T1000 (cell line): ENCODE measurements at regions not wholly inside any gene's neighbourhood (a gene's known extent, or its start where the extent isn't known, plus 50 kb on each side); places are given as distances from the start of the nearest gene placed in this dataset.
"Not testable (repeated sequence)": the region's sequence is repeated elsewhere in the genome, so short reads cannot be mapped to it uniquely, and the experiment has no call there.

Source experiments
- DNase-seq: peaks from one replicate; lab custom pipeline; 2025; ENCODE audit warnings: mixed read lengths; lab: John Stamatoyannopoulos, UW

GRCh38 chr3:18734309-18734708, 309.2 kb upstream of the SATB1 start:
- no peak for DNase-seq

- DNase-seq, result no peak
Measured at GRCh38 chr3:18732474-18732873, 307.3 kb upstream of the SATB1 start.

- no peak for DNase-seq
Measured at GRCh38 chr3:18730491-18730890, 305.4 kb upstream of the SATB1 start.

- no peak for DNase-seq
Measured at GRCh38 chr3:18729671-18730070, 304.5 kb upstream of the SATB1 start.

GRCh38 chr3:18725668-18726407, 300.7 kb upstream of the SATB1 start:
- no peak for DNase-seq

- DNase-seq, result no peak
Measured at GRCh38 chr3:18724456-18724855, 299.3 kb upstream of the SATB1 start.

- no peak for DNase-seq
Measured at GRCh38 chr3:18723206-18723810, 298.2 kb upstream of the SATB1 start.

- DNase-seq, result no peak
Measured at GRCh38 chr3:18720543-18720942, 295.4 kb upstream of the SATB1 start.

- DNase-seq, result no peak
Measured at GRCh38 chr3:18717598-18717997, 292.5 kb upstream of the SATB1 start.

GRCh38 chr3:18716821-18717220, 291.7 kb upstream of the SATB1 start:
- DNase-seq, result no peak

- DNase-seq, result no peak
Measured at GRCh38 chr3:18716101-18716500, 291.0 kb upstream of the SATB1 start.

- DNase-seq, result no peak
Measured at GRCh38 chr3:18715208-18715607, 290.1 kb upstream of the SATB1 start.

- no peak for DNase-seq
Measured at GRCh38 chr3:18713577-18713951, 288.4 kb upstream of the SATB1 start.

GRCh38 chr3:18712713-18713576, 287.8 kb upstream of the SATB1 start:
- no peak for DNase-seq

GRCh38 chr3:18704326-18704725, 279.2 kb upstream of the SATB1 start:
- no peak for DNase-seq

GRCh38 chr3:18703798-18704197, 278.7 kb upstream of the SATB1 start:
- DNase-seq, result no peak

- not testable (repeated sequence) for DNase-seq
Measured at GRCh38 chr3:18693588-18694329, 268.6 kb upstream of the SATB1 start.

GRCh38 chr3:18687286-18687685, 262.1 kb upstream of the SATB1 start:
- DNase-seq, result no peak

GRCh38 chr3:18683900-18684299, 258.8 kb upstream of the SATB1 start:
- no peak for DNase-seq

- DNase-seq, result no peak
Measured at GRCh38 chr3:18681818-18682345, 256.7 kb upstream of the SATB1 start.

GRCh38 chr3:18680758-18681157, 255.6 kb upstream of the SATB1 start:
- no peak for DNase-seq

GRCh38 chr3:18679238-18679637, 254.1 kb upstream of the SATB1 start:
- no peak for DNase-seq
